Trophoblast cell (in vitro differentiated cells and primary cell): ENCODE measurements at regions not wholly inside any gene's neighbourhood (a gene's known extent, or its start where the extent isn't known, plus 50 kb on each side); places are given as distances from the start of the nearest gene placed in this dataset.

ENCODE experiments used
- DNase-seq, 2 donors: peaks; one replicate each; pipeline ENCODE4 v3.0.0-alpha.2; 2016
- H2AFZ ChIP-seq: 2 replicates; pipeline ENCODE4 v1.6.1; 2013; ENCODE audit warnings: low read length, moderate library complexity, mild to moderate bottlenecking; ENCODE audit not compliant: insufficient read depth, poor library complexity
- H2AK5ac ChIP-seq: 2 replicates; pipeline ENCODE4 v1.6.1; 2013; ENCODE audit warnings: mild to moderate bottlenecking, low read length
- H2BK120ac ChIP-seq: 2 replicates; pipeline ENCODE4 v1.6.1; 2013; ENCODE audit warnings: low read length, mild to moderate bottlenecking, moderate library complexity; ENCODE audit not compliant: insufficient read depth, poor library complexity
- H2BK12ac ChIP-seq: 2 replicates; pipeline ENCODE4 v1.6.1; 2013; ENCODE audit warnings: mild to moderate bottlenecking, low read length, moderate library complexity
- H2BK5ac ChIP-seq: 2 replicates; pipeline ENCODE4 v1.6.1; 2013; ENCODE audit warnings: low read length, low read depth, moderate library complexity, mild to moderate bottlenecking; ENCODE audit not compliant: poor library complexity
- H3K14ac ChIP-seq: 2 replicates; pipeline ENCODE4 v1.6.1; 2013; ENCODE audit warnings: mild to moderate bottlenecking, low read length
- H3K18ac ChIP-seq: 2 replicates; pipeline ENCODE4 v1.6.1; 2013; ENCODE audit warnings: mild to moderate bottlenecking, low read length
- H3K23ac ChIP-seq: 2 replicates; pipeline ENCODE4 v1.6.1; 2013; ENCODE audit warnings: low read length
- H3K27ac ChIP-seq: 2 replicates; pipeline ENCODE4 v1.5.1; 2013; ENCODE audit warnings: low read depth, mild to moderate bottlenecking, inconsistent platforms, low read length, moderate library complexity
- H3K27me3 ChIP-seq: 2 replicates; pipeline ENCODE4 v1.6.1; 2013; ENCODE audit warnings: inconsistent platforms, mild to moderate bottlenecking, low read length, moderate library complexity; ENCODE audit not compliant: insufficient read depth
- H3K36me3 ChIP-seq, 2 experiments: 1 replicate in 1 of 2; 2 replicates in 1 of 2; pipeline ENCODE4 v1.6.1; 2013; ENCODE audit warnings: low read length in 2 of 2, mild to moderate bottlenecking in 2 of 2, moderate library complexity in 1 of 2; ENCODE audit not compliant: insufficient read depth in 2 of 2, control insufficient read depth in 1 of 2
- H3K4ac ChIP-seq: 2 replicates; pipeline ENCODE4 v1.6.1; 2013; ENCODE audit warnings: low read depth, mild to moderate bottlenecking, low read length, moderate library complexity
- H3K4me1 ChIP-seq, 2 experiments: 1 replicate in 1 of 2; 2 replicates in 1 of 2; pipeline ENCODE4 v1.6.1; 2013; ENCODE audit warnings: low read length in 2 of 2, mild to moderate bottlenecking in 2 of 2, moderate library complexity in 1 of 2; ENCODE audit not compliant: insufficient read depth in 2 of 2, control insufficient read depth in 1 of 2
- H3K4me2 ChIP-seq: 2 replicates; pipeline ENCODE4 v1.6.1; 2013; ENCODE audit warnings: inconsistent platforms, mild to moderate bottlenecking, low read length, moderate library complexity
- H3K4me3 ChIP-seq: 2 replicates; pipeline ENCODE4 v1.5.1; 2013; ENCODE audit warnings: mild to moderate bottlenecking, low read depth, low read length, inconsistent platforms
- H3K79me1 ChIP-seq: one replicate; pipeline ENCODE4 v1.6.1; 2013; ENCODE audit warnings: low read length
- H3K79me2 ChIP-seq: 2 replicates; pipeline ENCODE4 v1.6.1; 2013; ENCODE audit warnings: low read length, mild to moderate bottlenecking; ENCODE audit not compliant: control insufficient read depth, insufficient read depth, poor library complexity
- H3K9ac ChIP-seq: 2 replicates; pipeline ENCODE4 v1.6.1; 2013; ENCODE audit warnings: mild to moderate bottlenecking, low read length
- H3K9me3 ChIP-seq: 2 replicates; pipeline ENCODE4 v1.6.1; 2013; ENCODE audit warnings: low read depth, mild to moderate bottlenecking, control low read depth, inconsistent platforms, low read length; ENCODE audit not compliant: insufficient read depth
- H4K12ac ChIP-seq: 2 replicates; pipeline ENCODE4 v1.6.1; 2013; ENCODE audit warnings: low read depth, mild to moderate bottlenecking, low read length, moderate library complexity
- H4K8ac ChIP-seq: 2 replicates; pipeline ENCODE4 v1.6.1; 2013; ENCODE audit warnings: low read depth, mild to moderate bottlenecking, low read length, moderate library complexity
- H4K91ac ChIP-seq: one replicate; pipeline ENCODE4 v1.6.1; 2013; ENCODE audit warnings: low read depth, mild to moderate bottlenecking, low read length, moderate library complexity
- WGBS: extraction: QIAGEN DNeasy Blood & Tissue Kit; methylation state at CpG from one replicate; pipeline ENCODE4 v1.1.7; 2013; ENCODE audit warnings: missing lambda C conversion rate; ENCODE audit not compliant: insufficient read length, insufficient coverage; ENCODE audit errors: extremely low coverage; 5-methylcytosine and 5-hydroxymethylcytosine counted together

DNA sequence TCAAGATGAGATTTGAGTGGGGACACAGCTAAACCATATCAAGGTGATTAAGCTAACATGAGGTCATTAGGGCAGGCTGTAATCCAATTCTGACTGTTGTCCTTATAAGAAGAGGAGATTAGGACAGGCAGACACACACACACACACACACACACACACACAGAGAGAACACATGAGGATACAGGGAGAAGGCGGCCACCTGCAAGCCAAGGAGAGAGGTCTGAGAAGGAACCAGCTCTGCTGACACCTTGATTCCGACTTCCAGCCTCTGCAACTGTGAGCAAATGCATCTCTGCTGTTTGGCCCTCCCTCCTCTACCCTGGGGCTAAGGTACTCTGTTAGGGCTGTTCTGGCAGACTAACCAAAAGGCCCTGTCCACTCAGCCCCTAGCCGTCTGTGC, 112.5 kb upstream of the GSC start:
- Histone ChIP-seq H4K8ac (no peak overlapping the region), H3K4ac (no peak overlapping the region), H3K23ac (no peak overlapping the region), H4K91ac (no peak overlapping the region), H3K27ac (no peak overlapping the region), H3K27me3 (no peaks in the 10 kb centered on the region), H3K18ac (no peak overlapping the region), H3K14ac (no peak overlapping the region), H2BK5ac (no peak overlapping the region), H3K36me3 (no peaks in the 10 kb centered on the region), H2BK12ac (no peak overlapping the region), H2AFZ (no peak overlapping the region), H3K4me2 (no peak overlapping the region), H2BK120ac (no peak overlapping the region), H4K12ac (no peak overlapping the region), H3K4me3 (no peak overlapping the region), H3K9ac (no peak overlapping the region), H3K79me2 (no peaks in the 10 kb centered on the region), H2AK5ac (no peak overlapping the region), H3K79me1 (no peaks in the 10 kb centered on the region), H3K9me3 (peaks cover 3% of the 10 kb centered on the region), H3K4me1 (no peaks in the 10 kb centered on the region)
- DNase-seq: no peak
- no CpG with 5 or more reads among the region's 3 CpGs for WGBS

DNA sequence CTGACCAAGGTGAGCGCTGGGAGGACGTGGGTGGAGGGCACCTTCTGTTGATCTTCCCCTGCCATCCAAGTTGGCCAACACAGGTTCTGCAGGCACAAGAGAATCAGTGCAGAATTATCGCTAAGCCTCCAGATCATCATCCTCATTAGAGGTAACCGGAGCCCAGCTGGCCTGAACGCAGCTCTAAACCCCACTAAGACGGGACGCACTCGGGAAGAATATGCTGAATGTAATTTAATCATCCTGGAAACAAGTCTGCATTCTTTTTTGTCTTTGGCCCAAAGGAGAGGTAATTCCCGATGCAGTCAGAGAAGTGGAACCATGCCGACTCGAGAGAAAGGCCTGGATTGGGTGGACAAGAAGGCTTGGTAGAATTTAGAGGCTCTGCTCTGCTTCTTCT, 111.0 kb upstream of the GSC start:
- H2BK120ac ChIP-seq: no peak overlapping the region
- H4K12ac ChIP-seq: no peak overlapping the region
- no peaks in the 10 kb centered on the region for H3K36me3 ChIP-seq
- no peak overlapping the region for H4K8ac ChIP-seq
- H2BK12ac ChIP-seq: no peak overlapping the region
- no peak overlapping the region for H3K27ac ChIP-seq
- no peak overlapping the region for H2AFZ ChIP-seq
- H3K79me1 ChIP-seq: no peaks in the 10 kb centered on the region
- no peak overlapping the region for H3K9ac ChIP-seq
- H3K14ac ChIP-seq: no peak overlapping the region
- H3K23ac ChIP-seq: no peak overlapping the region
- H3K4me2 ChIP-seq: no peak overlapping the region
- no peaks in the 10 kb centered on the region for H3K79me2 ChIP-seq
- H4K91ac ChIP-seq: no peak overlapping the region
- no CpG with 5 or more reads among the region's 11 CpGs for WGBS
- H3K4ac ChIP-seq: no peak overlapping the region
- H3K18ac ChIP-seq: no peak overlapping the region
- H3K4me3 ChIP-seq: no peak overlapping the region
- no peak overlapping the region for H2BK5ac ChIP-seq
- H3K4me1 ChIP-seq: no peaks in the 10 kb centered on the region
- H3K9me3 ChIP-seq: peaks cover 3% of the 10 kb centered on the region
- no peak for DNase-seq
- no peak overlapping the region for H2AK5ac ChIP-seq
- H3K27me3 ChIP-seq: no peaks in the 10 kb centered on the region

DNA sequence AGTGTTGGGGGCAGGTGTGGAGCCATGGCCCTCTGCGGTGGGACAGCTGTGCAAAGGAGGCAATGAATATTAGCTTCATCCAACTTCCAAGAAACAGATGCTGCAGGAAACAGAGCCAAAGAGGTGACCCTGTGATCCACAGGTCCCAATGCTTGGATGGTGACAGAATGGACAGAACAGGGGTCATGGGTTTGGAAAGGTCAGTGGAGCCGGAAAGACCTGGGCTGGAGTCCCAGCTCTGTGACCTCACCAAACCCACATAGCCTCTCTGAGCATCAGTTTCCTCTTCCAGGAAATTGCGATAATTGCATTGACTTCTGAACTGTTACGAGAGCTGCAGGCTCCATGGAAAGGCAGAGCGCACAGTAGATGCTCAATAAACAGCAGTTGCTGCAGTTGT, 110.2 kb upstream of the GSC start:
- Histone ChIP-seq H3K23ac (no peak overlapping the region), H4K8ac (no peak overlapping the region), H3K4me1 (no peaks in the 10 kb centered on the region), H3K36me3 (no peaks in the 10 kb centered on the region), H3K27ac (no peak overlapping the region), H4K91ac (no peak overlapping the region), H2BK120ac (no peak overlapping the region), H2AK5ac (no peak overlapping the region), H3K79me1 (no peaks in the 10 kb centered on the region), H3K79me2 (no peaks in the 10 kb centered on the region), H3K9ac (no peak overlapping the region), H2AFZ (no peak overlapping the region), H3K4me3 (no peak overlapping the region), H3K18ac (no peak overlapping the region), H4K12ac (no peak overlapping the region), H3K9me3 (peaks cover 3% of the 10 kb centered on the region), H3K4me2 (no peak overlapping the region), H3K4ac (no peak overlapping the region), H3K27me3 (no peaks in the 10 kb centered on the region), H2BK12ac (no peak overlapping the region), H3K14ac (no peak overlapping the region), H2BK5ac (no peak overlapping the region)
- DNase-seq: no peak
- no CpG with 5 or more reads among the region's 5 CpGs for WGBS

DNA sequence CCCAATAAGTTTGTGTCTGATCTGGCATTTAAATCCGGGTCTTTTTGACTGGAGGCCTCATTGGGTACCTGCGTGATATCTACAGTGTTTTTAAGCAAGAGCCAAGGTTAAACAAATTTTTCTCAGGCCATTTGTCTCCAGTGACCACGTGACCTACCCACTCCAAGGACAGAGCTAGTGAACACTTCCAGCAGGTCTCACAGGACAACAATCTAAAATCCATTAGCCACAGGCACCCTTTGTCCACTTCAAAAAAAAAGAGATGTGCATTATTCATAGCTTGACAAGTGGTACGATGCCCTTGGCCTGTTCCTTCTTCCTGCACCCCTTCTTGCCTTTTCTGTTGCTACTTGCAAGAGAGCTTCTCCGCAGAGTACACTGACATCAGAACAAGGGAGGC, 109.6 kb upstream of the GSC start:
- H2BK12ac ChIP-seq: no peak overlapping the region
- no peak overlapping the region for H4K8ac ChIP-seq
- H3K4me1 ChIP-seq: no peaks in the 10 kb centered on the region
- no peak overlapping the region for H2BK120ac ChIP-seq
- H3K4me3 ChIP-seq: no peak overlapping the region
- H3K18ac ChIP-seq: no peak overlapping the region
- no peak overlapping the region for H3K4ac ChIP-seq
- no peak overlapping the region for H3K9ac ChIP-seq
- no peak overlapping the region for H4K12ac ChIP-seq
- no peak overlapping the region for H2BK5ac ChIP-seq
- H3K27me3 ChIP-seq: no peaks in the 10 kb centered on the region
- H4K91ac ChIP-seq: no peak overlapping the region
- no peak overlapping the region for H2AFZ ChIP-seq
- no CpG with 5 or more reads among the region's 5 CpGs for WGBS
- no peaks in the 10 kb centered on the region for H3K36me3 ChIP-seq
- H3K9me3 ChIP-seq: peaks cover 3% of the 10 kb centered on the region
- no peak overlapping the region for H2AK5ac ChIP-seq
- no peaks in the 10 kb centered on the region for H3K79me2 ChIP-seq
- no peak overlapping the region for H3K14ac ChIP-seq
- H3K79me1 ChIP-seq: no peaks in the 10 kb centered on the region
- no peak overlapping the region for H3K4me2 ChIP-seq
- H3K27ac ChIP-seq: no peak overlapping the region
- DNase-seq: no peak
- H3K23ac ChIP-seq: no peak overlapping the region
